Activated B cell treated with CpG ODN at 0.5 μM for 24 hours (primary cell): ENCODE measurements at regions not wholly inside any gene's neighbourhood (a gene's known extent, or its start where the extent isn't known, plus 50 kb on each side); places are given as distances from the start of the nearest gene placed in this dataset.

Source experiments
- ATAC-seq: fragments of 200-7000 bp; cut with Tn5 transposase; one replicate; pipeline ENCODE4 v1.10.0; 2021; ENCODE audit warnings: low read depth, mild to moderate bottlenecking, moderate library complexity
- CTCF ChIA-PET: fragments of 350-600 bp; sonication (Branson Sonifier 250); formaldehyde crosslinking; loops from one replicate; lab custom pipeline; 2021; ENCODE audit warnings: antibody characterized with exemption; lab: Charles Lee
- POLR2A ChIA-PET: fragments of 350-600 bp; sonication (Branson Sonifier 250); formaldehyde crosslinking; loops from one replicate; lab custom pipeline; 2021; ENCODE audit warnings: antibody characterized with exemption; lab: Charles Lee
- DNase-seq: peaks from one replicate; pipeline ENCODE4 v3.0.0; 2022
- H3K27ac Mint-ChIP-seq: one replicate; pipeline ENCODE4 v1.8.0; 2020; ENCODE audit warnings: mixed read lengths
- H3K27me3 Mint-ChIP-seq: one replicate; pipeline ENCODE4 v1.8.0; 2021; ENCODE audit warnings: mixed read lengths
- H3K36me3 Mint-ChIP-seq: one replicate; pipeline ENCODE4 v1.8.0; 2021; ENCODE audit warnings: low read depth, mixed read lengths
- H3K4me1 Mint-ChIP-seq: one replicate; pipeline ENCODE4 v1.8.0; 2021; ENCODE audit warnings: mixed read lengths
- H3K4me3 Mint-ChIP-seq: one replicate; pipeline ENCODE4 v1.8.0; 2020; ENCODE audit warnings: mild to moderate bottlenecking, mixed read lengths
- H3K9me3 Mint-ChIP-seq: one replicate; pipeline ENCODE4 v1.8.0; 2020; ENCODE audit warnings: mixed read lengths
- CTCF ChIP-seq: fragments of 200-600 bp; IDR thresholded peaks from one replicate; pipeline ENCODE4 v1.8.0; 2022; ENCODE audit warnings: antibody characterized with exemption, mild to moderate bottlenecking
- intact Hi-C: fragments of 100-400 bp; cut with micrococcal nuclease; formaldehyde crosslinking; loops from one replicate; pipeline ENCODE4 v1.15.1; 2024

- no peaks in the 10 kb centered on the region for H3K9me3 Mint-ChIP-seq
- ChIA-PET POLR2A (no interaction called here), CTCF (no interaction called here)
- H3K27ac Mint-ChIP-seq: no peak overlapping the region
- no peak for TF ChIP-seq CTCF
- DNase-seq (no peak), ATAC-seq (no peak)
- H3K4me3 Mint-ChIP-seq: no peak overlapping the region
- intact Hi-C loops: loop anchor here (5.0 kb wide), 1 partner anchor 298 kb away; no protein-coding TSS in a partner anchor
- H3K27me3 Mint-ChIP-seq: no peaks in the 10 kb centered on the region
- H3K36me3 Mint-ChIP-seq: no peaks in the 10 kb centered on the region
- H3K4me1 Mint-ChIP-seq: peaks cover 27% of the 10 kb centered on the region
These were observed 498.7 kb downstream of the BCL11A start for GRCh38 chr2:60054571-60055340.

- no peak overlapping the region for H3K27ac Mint-ChIP-seq
- intact Hi-C loops: no loop called here
- ATAC-seq (peak; percentile 60), DNase-seq (no peak)
- no peaks in the 10 kb centered on the region for H3K36me3 Mint-ChIP-seq
- CTCF ChIA-PET: no interaction called here
- no peaks in the 10 kb centered on the region for H3K27me3 Mint-ChIP-seq
- no peaks in the 10 kb centered on the region for H3K9me3 Mint-ChIP-seq
- H3K4me3 Mint-ChIP-seq: no peak overlapping the region
- TF ChIP-seq CTCF: no peak
- peaks cover 17% of the 10 kb centered on the region for H3K4me1 Mint-ChIP-seq
- POLR2A ChIA-PET: no interaction called here
These were observed 499.7 kb downstream of the BCL11A start for GRCh38 chr2:60053791-60054190.

GRCh38 chr2:60052601-60053000 lies 500.9 kb downstream of the BCL11A start:
- POLR2A ChIA-PET: no interaction called here
- ATAC-seq: no peak
- peaks cover 8% of the 10 kb centered on the region for H3K4me1 Mint-ChIP-seq

GRCh38 chr2:60051991-60052390 lies 501.5 kb downstream of the BCL11A start:
- Mint-ChIP-seq H3K4me1 (peaks cover 8% of the 10 kb centered on the region), H3K27me3 (no peaks in the 10 kb centered on the region), H3K4me3 (no peak overlapping the region), H3K27ac (no peak overlapping the region), H3K36me3 (no peaks in the 10 kb centered on the region), H3K9me3 (no peaks in the 10 kb centered on the region)
- intact Hi-C loops: no loop called here
- TF ChIP-seq CTCF: no peak
- DNase-seq (no peak), ATAC-seq (no peak)
- CTCF ChIA-PET: no interaction called here
- POLR2A ChIA-PET: interaction anchor here (0.7 kb wide), 1 partner anchor 10 kb away, joined by 4 read pairs; no protein-coding TSS in a partner anchor

More at GRCh38 chr2:60052601-60053000, 500.9 kb downstream of the BCL11A start:
- no peak overlapping the region for H3K4me3 Mint-ChIP-seq
- TF ChIP-seq CTCF: no peak
- no peaks in the 10 kb centered on the region for H3K36me3 Mint-ChIP-seq
- CTCF ChIA-PET: no interaction called here
- DNase-seq: no peak
- intact Hi-C loops: no loop called here
- H3K27ac Mint-ChIP-seq: no peak overlapping the region
- no peaks in the 10 kb centered on the region for H3K9me3 Mint-ChIP-seq
- no peaks in the 10 kb centered on the region for H3K27me3 Mint-ChIP-seq

GRCh38 chr2:60047944-60048525 lies 505.4 kb downstream of the BCL11A start:
- POLR2A ChIA-PET: no interaction called here
- peaks cover 13% of the 10 kb centered on the region for H3K4me1 Mint-ChIP-seq
- H3K27ac Mint-ChIP-seq: no peak overlapping the region
- H3K9me3 Mint-ChIP-seq: no peaks in the 10 kb centered on the region
- no peaks in the 10 kb centered on the region for H3K36me3 Mint-ChIP-seq
- H3K4me3 Mint-ChIP-seq: no peak overlapping the region
- DNase-seq (no peak), ATAC-seq (no peak)
- intact Hi-C loops: no loop called here
- no peaks in the 10 kb centered on the region for H3K27me3 Mint-ChIP-seq
- CTCF ChIA-PET: no interaction called here
- no peak for TF ChIP-seq CTCF
